ENCODE measurements at regions not wholly inside any gene's neighbourhood (a gene's known extent, or its start where the extent isn't known, plus 50 kb on each side); places are given as distances from the start of the nearest gene placed in this dataset.

DNA sequence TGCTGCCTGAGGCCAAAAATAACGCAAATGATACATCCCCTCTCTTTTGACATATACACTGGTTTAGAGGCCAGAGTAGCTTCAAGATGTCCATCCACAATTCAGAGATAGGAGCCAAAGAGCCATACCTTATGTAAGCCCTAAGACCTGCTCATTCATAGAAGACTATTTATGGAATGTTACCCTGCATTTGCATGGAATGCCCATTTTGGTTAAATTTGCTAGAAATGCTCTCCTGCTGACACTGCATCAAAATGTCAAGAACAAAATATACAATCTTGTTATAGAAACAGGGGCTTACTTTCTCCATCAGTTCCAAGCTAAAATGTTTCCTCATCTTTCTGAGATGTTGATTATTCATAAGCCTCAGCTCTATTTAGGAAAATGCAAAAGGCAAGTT, 183.3 kb upstream of the CDKN3 start:
- TF ChIP-seq, protein P1, sequence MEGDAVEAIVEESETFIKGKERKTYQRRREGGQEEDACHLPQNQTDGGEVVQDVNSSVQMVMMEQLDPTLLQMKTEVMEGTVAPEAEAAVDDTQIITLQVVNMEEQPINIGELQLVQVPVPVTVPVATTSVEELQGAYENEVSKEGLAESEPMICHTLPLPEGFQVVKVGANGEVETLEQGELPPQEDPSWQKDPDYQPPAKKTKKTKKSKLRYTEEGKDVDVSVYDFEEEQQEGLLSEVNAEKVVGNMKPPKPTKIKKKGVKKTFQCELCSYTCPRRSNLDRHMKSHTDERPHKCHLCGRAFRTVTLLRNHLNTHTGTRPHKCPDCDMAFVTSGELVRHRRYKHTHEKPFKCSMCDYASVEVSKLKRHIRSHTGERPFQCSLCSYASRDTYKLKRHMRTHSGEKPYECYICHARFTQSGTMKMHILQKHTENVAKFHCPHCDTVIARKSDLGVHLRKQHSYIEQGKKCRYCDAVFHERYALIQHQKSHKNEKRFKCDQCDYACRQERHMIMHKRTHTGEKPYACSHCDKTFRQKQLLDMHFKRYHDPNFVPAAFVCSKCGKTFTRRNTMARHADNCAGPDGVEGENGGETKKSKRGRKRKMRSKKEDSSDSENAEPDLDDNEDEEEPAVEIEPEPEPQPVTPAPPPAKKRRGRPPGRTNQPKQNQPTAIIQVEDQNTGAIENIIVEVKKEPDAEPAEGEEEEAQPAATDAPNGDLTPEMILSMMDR (conservative IDR thresholded peaks at IDR 0.05), result no peak
- TF ChIP-seq EZH2 (IDR thresholded peaks at IDR 0.05; ENCODE audit: low read depth), result no peak
